HG02852 (cell line): ENCODE measurements at regions not wholly inside any gene's neighbourhood (a gene's known extent, or its start where the extent isn't known, plus 50 kb on each side); places are given as distances from the start of the nearest gene placed in this dataset.
"Not testable (repeated sequence)": the region's sequence is repeated elsewhere in the genome, so short reads cannot be mapped to it uniquely, and the experiment has no call there.

Experiments used
- ATAC-seq: cut with Tn5 transposase; IDR thresholded peaks from one replicate; pipeline ENCODE4 v1.9.1; 2021; ENCODE audit warnings: mild to moderate bottlenecking, moderate library complexity; ENCODE audit not compliant: unreplicated experiment

DNA sequence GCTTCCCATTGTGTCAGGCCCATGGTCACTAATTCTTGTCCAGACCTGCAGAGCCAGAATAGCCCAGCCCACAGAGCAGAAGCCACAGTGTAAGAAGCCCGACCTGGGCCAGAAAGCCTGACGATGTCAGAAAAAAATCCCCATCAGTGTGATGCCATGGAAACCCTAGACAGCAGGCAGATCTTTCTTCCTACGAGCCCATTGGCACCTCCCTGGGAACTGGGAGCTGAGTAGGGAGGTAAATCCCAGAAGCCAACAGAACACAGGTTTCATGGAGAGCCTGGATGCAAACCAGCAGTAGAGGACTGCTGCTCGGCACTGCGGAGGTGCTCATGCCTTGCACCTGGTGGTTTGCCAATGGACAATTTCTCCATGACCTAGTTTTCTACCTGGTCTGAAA is 82.2 kb upstream of the SLC22A16 start:
- no peak for ATAC-seq

DNA sequence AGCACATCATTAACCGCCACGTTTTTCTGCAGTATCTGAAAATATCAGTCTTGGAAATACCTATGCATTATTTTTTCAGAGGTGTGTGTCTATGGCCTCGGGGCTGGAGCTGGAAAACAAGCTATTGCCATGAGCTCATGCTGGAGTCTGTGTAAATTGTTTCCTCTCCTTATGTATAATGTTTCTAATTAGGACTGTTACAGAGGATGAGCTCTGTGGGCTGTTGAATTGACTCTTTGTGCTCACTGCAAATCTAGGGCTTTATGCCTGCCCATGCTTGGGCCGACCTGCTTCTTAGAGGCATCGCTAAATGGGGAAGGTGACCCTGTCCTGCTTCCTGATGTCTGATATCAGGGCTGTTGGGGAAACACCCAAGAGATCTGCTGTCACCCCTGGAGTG is 80.8 kb upstream of the SLC22A16 start:
- no peak for ATAC-seq

GRCh38 chr6:110556317-110557110 is 80.1 kb upstream of the SLC22A16 start:
- ATAC-seq, result no peak

DNA sequence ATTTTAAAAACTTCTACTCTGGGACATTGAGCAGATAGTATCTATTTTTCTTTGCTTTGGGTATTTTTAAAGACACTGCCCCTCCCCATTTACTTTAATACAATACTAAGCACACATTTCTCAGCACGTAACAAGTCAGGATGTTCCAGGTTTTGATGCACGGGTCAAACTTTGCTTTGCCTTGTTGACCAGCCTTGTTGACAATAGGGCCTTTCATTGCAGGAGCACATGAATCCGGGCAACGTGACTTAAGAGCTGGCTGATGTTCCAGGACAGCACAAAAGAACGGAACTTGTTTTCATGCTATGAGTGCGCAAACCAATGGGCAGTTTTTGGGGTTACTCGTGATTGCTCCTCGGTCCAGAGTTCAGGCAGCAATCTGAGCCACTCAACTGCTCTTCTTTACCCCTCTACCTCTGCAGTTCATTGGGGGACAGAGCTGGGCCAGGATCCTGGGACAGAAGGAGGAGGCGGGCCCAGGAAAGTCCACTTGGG is 78.6 kb upstream of the SLC22A16 start:
- ATAC-seq, result no peak

- ATAC-seq, result no peak
Observed at GRCh38 chr6:110554441-110554840, 78.0 kb upstream of the SLC22A16 start.

- no peak for ATAC-seq
Observed at GRCh38 chr6:110552901-110553641, 76.7 kb upstream of the SLC22A16 start.

- no peak for ATAC-seq
Observed at GRCh38 chr6:110552076-110552475, 75.7 kb upstream of the SLC22A16 start.

GRCh38 chr6:110551088-110551487 is 74.7 kb upstream of the SLC22A16 start:
- no peak for ATAC-seq

GRCh38 chr6:110550353-110550752 is 73.9 kb upstream of the SLC22A16 start:
- ATAC-seq, result no peak

GRCh38 chr6:110549277-110549676 is 72.9 kb upstream of the SLC22A16 start:
- ATAC-seq, result no peak

GRCh38 chr6:110548110-110548847 is 71.9 kb upstream of the SLC22A16 start:
- ATAC-seq, result no peak

- no peak for ATAC-seq
Observed at GRCh38 chr6:110547266-110547964, 71.0 kb upstream of the SLC22A16 start.

- no peak for ATAC-seq
Observed at GRCh38 chr6:110545081-110545872, 68.9 kb upstream of the SLC22A16 start.

DNA sequence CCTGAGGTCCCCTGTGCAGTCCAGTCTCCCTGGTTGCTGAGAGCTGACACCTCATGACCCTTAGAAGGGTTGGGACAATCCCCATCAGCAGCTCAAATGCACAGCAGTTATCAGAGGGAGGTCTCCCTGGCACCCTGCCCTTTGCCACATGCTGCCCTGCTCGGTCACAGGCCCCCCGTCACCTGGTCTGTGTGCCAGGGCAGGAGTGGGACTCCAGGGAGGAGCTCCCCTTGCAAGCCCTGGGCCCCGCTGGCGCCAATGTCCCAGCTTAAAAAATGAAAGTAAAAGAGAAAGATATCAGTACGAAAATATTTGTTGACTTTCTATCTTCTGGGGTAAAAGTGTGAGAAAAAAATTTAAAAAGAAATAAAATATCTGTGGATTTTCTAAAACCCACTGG is 68.1 kb upstream of the SLC22A16 start:
- ATAC-seq, result no peak

GRCh38 chr6:110543106-110543505 is 66.7 kb upstream of the SLC22A16 start:
- no peak for ATAC-seq

GRCh38 chr6:110542311-110543024 is 66.1 kb upstream of the SLC22A16 start:
- ATAC-seq, result no peak

DNA sequence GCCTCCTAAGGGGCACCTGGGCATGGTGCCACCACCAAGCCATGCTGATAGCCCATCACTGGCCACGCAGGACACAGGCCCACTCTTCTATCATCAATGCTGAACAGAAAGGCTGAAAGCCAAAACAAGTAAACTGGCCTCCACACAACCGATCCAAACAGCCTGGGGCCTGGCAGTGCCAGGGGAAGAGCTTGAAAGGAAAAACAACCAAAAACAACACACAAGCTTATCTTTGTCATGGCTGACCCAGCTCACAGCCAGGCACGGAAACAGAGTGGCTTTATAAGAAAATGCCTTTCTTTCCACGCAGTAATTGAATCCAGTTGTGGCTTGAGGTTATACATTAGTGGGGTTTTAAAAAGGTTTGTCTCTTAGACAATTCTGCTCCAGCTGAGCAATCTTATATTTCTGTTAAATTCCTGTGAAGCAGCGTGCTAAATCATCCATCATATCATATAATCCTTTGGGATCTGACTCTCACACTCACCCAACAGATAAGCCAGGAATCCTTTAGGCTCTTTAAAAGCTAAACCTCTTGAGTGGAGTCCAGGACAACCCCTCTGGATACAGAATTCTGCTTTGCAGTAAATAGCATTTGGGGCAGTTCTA is 65.4 kb upstream of the SLC22A16 start:
- no peak for ATAC-seq

GRCh38 chr6:110539277-110540019 is 63.0 kb upstream of the SLC22A16 start:
- ATAC-seq, result not testable (repeated sequence)
